Osteocyte (in vitro differentiated cells): ENCODE measurements at regions not wholly inside any gene's neighbourhood (a gene's known extent, or its start where the extent isn't known, plus 50 kb on each side); places are given as distances from the start of the nearest gene placed in this dataset.

Experiments
- DNase-seq: peaks from one replicate; pipeline ENCODE4 v3.0.0; 2021; ENCODE audit warnings: mixed read lengths; ENCODE audit not compliant: unreplicated experiment; ENCODE audit errors: extremely low spot score
- H3K27ac Mint-ChIP-seq: one replicate; pipeline ENCODE4 v1.8.0; 2021; ENCODE audit warnings: mild to moderate bottlenecking, mixed read lengths; ENCODE audit not compliant: unreplicated experiment
- H3K27me3 Mint-ChIP-seq: one replicate; pipeline ENCODE4 v1.8.0; 2021; ENCODE audit warnings: mixed read lengths; ENCODE audit not compliant: unreplicated experiment
- H3K36me3 Mint-ChIP-seq: one replicate; pipeline ENCODE4 v1.8.0; 2021; ENCODE audit warnings: mixed read lengths; ENCODE audit not compliant: unreplicated experiment
- H3K4me1 Mint-ChIP-seq: one replicate; pipeline ENCODE4 v1.8.0; 2021; ENCODE audit warnings: mixed read lengths; ENCODE audit not compliant: unreplicated experiment
- H3K4me3 Mint-ChIP-seq: one replicate; pipeline ENCODE4 v1.8.0; 2021; ENCODE audit warnings: mild to moderate bottlenecking, moderate library complexity, mixed read lengths; ENCODE audit not compliant: unreplicated experiment
- H3K9me3 Mint-ChIP-seq: one replicate; pipeline ENCODE4 v1.8.0; 2021; ENCODE audit warnings: mixed read lengths; ENCODE audit not compliant: unreplicated experiment
- TF ChIP-seq, protein P1 (sequence below): fragments of 200-600 bp; sonication (generic); IDR thresholded peaks from 2 replicates; pipeline ENCODE4 v1.5.0; 2021; ENCODE audit warnings: antibody characterized with exemption, mild to moderate bottlenecking, moderate library complexity

- Mint-ChIP-seq H3K27ac (no peak overlapping the region), H3K36me3 (no peaks in the 10 kb centered on the region), H3K4me1 (no peaks in the 10 kb centered on the region), H3K4me3 (no peak overlapping the region), H3K9me3 (peaks cover 4% of the 10 kb centered on the region), H3K27me3 (no peaks in the 10 kb centered on the region)
- TF ChIP-seq, protein P1, sequence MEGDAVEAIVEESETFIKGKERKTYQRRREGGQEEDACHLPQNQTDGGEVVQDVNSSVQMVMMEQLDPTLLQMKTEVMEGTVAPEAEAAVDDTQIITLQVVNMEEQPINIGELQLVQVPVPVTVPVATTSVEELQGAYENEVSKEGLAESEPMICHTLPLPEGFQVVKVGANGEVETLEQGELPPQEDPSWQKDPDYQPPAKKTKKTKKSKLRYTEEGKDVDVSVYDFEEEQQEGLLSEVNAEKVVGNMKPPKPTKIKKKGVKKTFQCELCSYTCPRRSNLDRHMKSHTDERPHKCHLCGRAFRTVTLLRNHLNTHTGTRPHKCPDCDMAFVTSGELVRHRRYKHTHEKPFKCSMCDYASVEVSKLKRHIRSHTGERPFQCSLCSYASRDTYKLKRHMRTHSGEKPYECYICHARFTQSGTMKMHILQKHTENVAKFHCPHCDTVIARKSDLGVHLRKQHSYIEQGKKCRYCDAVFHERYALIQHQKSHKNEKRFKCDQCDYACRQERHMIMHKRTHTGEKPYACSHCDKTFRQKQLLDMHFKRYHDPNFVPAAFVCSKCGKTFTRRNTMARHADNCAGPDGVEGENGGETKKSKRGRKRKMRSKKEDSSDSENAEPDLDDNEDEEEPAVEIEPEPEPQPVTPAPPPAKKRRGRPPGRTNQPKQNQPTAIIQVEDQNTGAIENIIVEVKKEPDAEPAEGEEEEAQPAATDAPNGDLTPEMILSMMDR = no peak
- no peak for DNase-seq
Observed at GRCh38 chr3:26049951-26050350, 260.1 kb downstream of the OXSM start.

- H3K9me3 Mint-ChIP-seq = peaks cover 4% of the 10 kb centered on the region
- H3K27ac Mint-ChIP-seq = no peak overlapping the region
- no peaks in the 10 kb centered on the region for H3K36me3 Mint-ChIP-seq
- TF ChIP-seq, protein P1 = no peak
- H3K27me3 Mint-ChIP-seq = no peaks in the 10 kb centered on the region
- no peak overlapping the region for H3K4me3 Mint-ChIP-seq
- no peaks in the 10 kb centered on the region for H3K4me1 Mint-ChIP-seq
- no peak for DNase-seq
Observed at GRCh38 chr3:26050776-26051175, 260.9 kb downstream of the OXSM start.

- Mint-ChIP-seq H3K27ac (no peak overlapping the region), H3K27me3 (no peaks in the 10 kb centered on the region), H3K36me3 (no peaks in the 10 kb centered on the region), H3K4me3 (no peak overlapping the region), H3K9me3 (peaks cover 6% of the 10 kb centered on the region), H3K4me1 (no peaks in the 10 kb centered on the region)
- no peak for DNase-seq
- TF ChIP-seq, protein P1 = no peak
Observed at GRCh38 chr3:26058901-26059321, 269.0 kb downstream of the OXSM start.

DNA sequence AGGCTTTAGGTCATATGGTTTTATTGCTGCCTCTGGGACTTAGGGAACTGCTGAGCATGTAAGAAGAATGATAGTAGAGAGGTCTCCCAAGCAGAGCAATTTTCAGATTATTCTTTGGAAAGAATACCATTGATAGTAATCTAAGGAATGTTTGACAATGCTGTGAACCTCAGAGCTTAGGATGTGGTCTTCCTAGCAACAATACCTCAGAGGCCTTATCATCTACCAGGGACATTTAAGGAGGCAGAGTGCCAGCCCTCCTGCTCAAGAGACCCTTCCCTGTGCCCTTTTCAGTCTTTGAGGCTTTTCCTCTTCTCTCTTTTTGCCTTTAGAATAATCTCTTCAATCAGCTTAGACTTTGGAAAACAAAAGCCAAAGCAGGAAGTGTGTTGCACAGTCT lies 272.1 kb downstream of the OXSM start:
- H3K36me3 Mint-ChIP-seq = no peaks in the 10 kb centered on the region
- TF ChIP-seq, protein P1 = no peak
- H3K4me3 Mint-ChIP-seq = no peak overlapping the region
- no peaks in the 10 kb centered on the region for H3K27me3 Mint-ChIP-seq
- peaks cover under 1% of the 10 kb centered on the region for H3K9me3 Mint-ChIP-seq
- no peak for DNase-seq
- no peak overlapping the region for H3K27ac Mint-ChIP-seq
- H3K4me1 Mint-ChIP-seq = no peaks in the 10 kb centered on the region

DNA sequence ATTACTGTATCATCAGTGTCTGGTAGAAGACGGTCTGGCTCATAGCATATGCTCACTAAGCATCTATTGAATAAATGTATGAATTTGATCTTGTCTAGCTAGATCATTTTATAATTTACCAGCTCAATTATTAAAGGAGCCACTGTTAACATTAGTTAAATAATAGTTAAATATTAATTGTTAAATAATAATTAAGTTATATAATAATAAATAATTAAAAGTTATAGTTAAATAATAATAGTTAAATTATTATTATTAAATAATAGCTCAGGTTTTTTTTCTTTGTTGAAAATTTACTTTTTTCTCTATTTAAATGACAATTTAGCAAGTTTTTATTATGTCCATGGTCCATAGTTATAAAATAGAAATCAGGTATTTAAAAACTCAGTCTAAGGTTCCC lies 274.4 kb downstream of the OXSM start:
- no peak for DNase-seq
- Mint-ChIP-seq H3K36me3 (no peaks in the 10 kb centered on the region), H3K27me3 (no peaks in the 10 kb centered on the region), H3K9me3 (no peaks in the 10 kb centered on the region), H3K4me3 (no peak overlapping the region), H3K4me1 (no peaks in the 10 kb centered on the region), H3K27ac (no peak overlapping the region)
- TF ChIP-seq, protein P1 = no peak
